ENCODE measurements at regions not wholly inside any gene's neighbourhood (a gene's known extent, or its start where the extent isn't known, plus 50 kb on each side); places are given as distances from the start of the nearest gene placed in this dataset.

GRCh38 chr1:87225171-87225570 lies 103.5 kb upstream of the LMO4 start:
- POLR2A ChIA-PET = interaction anchor here (1.1 kb wide), 1 partner anchor 96 kb away, joined by 3 read pairs; no protein-coding TSS in a partner anchor
- TF ChIP-seq CTCF (IDR thresholded peaks at IDR 0.05; ENCODE audit: unreplicated experiment) = no peak
- intact Hi-C loops (cut with micrococcal nuclease) = no loop called here
- H3K27ac Mint-ChIP-seq (ENCODE audit: low read depth, unreplicated experiment) = peak overlapping the region; percentile 79
- H3K27me3 Mint-ChIP-seq (ENCODE audit: insufficient read depth, unreplicated experiment) = no peaks in the 10 kb centered on the region
- H3K36me3 Mint-ChIP-seq (ENCODE audit: insufficient read depth, unreplicated experiment) = no peaks in the 10 kb centered on the region
- no peak overlapping the region for H3K4me3 Mint-ChIP-seq (ENCODE audit: unreplicated experiment)
- no peaks in the 10 kb centered on the region for H3K9me3 Mint-ChIP-seq (ENCODE audit: unreplicated experiment)
- H3K4me1 Mint-ChIP-seq (ENCODE audit: insufficient read depth, unreplicated experiment) = peaks cover 17% of the 10 kb centered on the region
- no TSS peak for BruUV-seq (replicated peaks)
- DNase-seq (ENCODE audit: unreplicated experiment) = no peak
- CTCF ChIA-PET = interaction anchor here (0.8 to 1.5 kb wide), 2 partner anchors 9 to 67 kb away, joined by 3 read pairs; no protein-coding TSS in a partner anchor

GRCh38 chr1:87226341-87226760 lies 102.3 kb upstream of the LMO4 start:
- ChIA-PET CTCF (interaction anchor here (0.5 kb wide), 1 partner anchor 95 kb away, joined by 4 read pairs; no protein-coding TSS in a partner anchor), POLR2A (interaction anchor here (0.7 to 1.4 kb wide), 2 partner anchors 52 to 78 kb away, joined by 3 read pairs; no protein-coding TSS in a partner anchor)
- Mint-ChIP-seq H3K4me1 (ENCODE audit: insufficient read depth, unreplicated experiment) (peaks cover 17% of the 10 kb centered on the region), H3K36me3 (ENCODE audit: insufficient read depth, unreplicated experiment) (no peaks in the 10 kb centered on the region), H3K4me3 (ENCODE audit: unreplicated experiment) (no peak overlapping the region), H3K27me3 (ENCODE audit: insufficient read depth, unreplicated experiment) (no peaks in the 10 kb centered on the region), H3K9me3 (ENCODE audit: unreplicated experiment) (no peaks in the 10 kb centered on the region), H3K27ac (ENCODE audit: low read depth, unreplicated experiment) (peak overlapping the region; percentile 79)
- DNase-seq (ENCODE audit: unreplicated experiment) = peak; percentile 85
- intact Hi-C loops (cut with micrococcal nuclease) = no loop called here
- no TSS peak for BruUV-seq (replicated peaks)
- no peak for TF ChIP-seq CTCF (IDR thresholded peaks at IDR 0.05; ENCODE audit: unreplicated experiment)

GRCh38 chr1:87227651-87228050 lies 101.0 kb upstream of the LMO4 start:
- BruUV-seq (replicated peaks) = no TSS peak
- CTCF ChIA-PET = interaction anchor here (0.8 kb wide), 1 partner anchor 10 kb away, joined by 3 read pairs; no protein-coding TSS in a partner anchor
- Mint-ChIP-seq H3K27me3 (ENCODE audit: insufficient read depth, unreplicated experiment) (no peaks in the 10 kb centered on the region), H3K27ac (ENCODE audit: low read depth, unreplicated experiment) (no peak overlapping the region), H3K36me3 (ENCODE audit: insufficient read depth, unreplicated experiment) (no peaks in the 10 kb centered on the region), H3K4me1 (ENCODE audit: insufficient read depth, unreplicated experiment) (peaks cover 17% of the 10 kb centered on the region), H3K4me3 (ENCODE audit: unreplicated experiment) (no peak overlapping the region), H3K9me3 (ENCODE audit: unreplicated experiment) (no peaks in the 10 kb centered on the region)
- TF ChIP-seq CTCF (IDR thresholded peaks at IDR 0.05; ENCODE audit: unreplicated experiment) = no peak
- POLR2A ChIA-PET = no interaction called here
- intact Hi-C loops (cut with micrococcal nuclease) = no loop called here
- DNase-seq (ENCODE audit: unreplicated experiment) = no peak

GRCh38 chr1:87230501-87230900 lies 98.2 kb upstream of the LMO4 start:
- Mint-ChIP-seq H3K9me3 (ENCODE audit: unreplicated experiment) (no peaks in the 10 kb centered on the region), H3K4me1 (ENCODE audit: insufficient read depth, unreplicated experiment) (peaks cover 11% of the 10 kb centered on the region), H3K4me3 (ENCODE audit: unreplicated experiment) (no peak overlapping the region), H3K27ac (ENCODE audit: low read depth, unreplicated experiment) (no peak overlapping the region), H3K36me3 (ENCODE audit: insufficient read depth, unreplicated experiment) (no peaks in the 10 kb centered on the region), H3K27me3 (ENCODE audit: insufficient read depth, unreplicated experiment) (no peaks in the 10 kb centered on the region)
- CTCF ChIA-PET = no interaction called here
- DNase-seq (ENCODE audit: unreplicated experiment) = no peak
- TF ChIP-seq CTCF (IDR thresholded peaks at IDR 0.05; ENCODE audit: unreplicated experiment) = no peak
- POLR2A ChIA-PET = no interaction called here
- intact Hi-C loops (cut with micrococcal nuclease) = no loop called here
- no TSS peak for BruUV-seq (replicated peaks)
